HCT116 (cell line): ENCODE measurements at regions not wholly inside any gene's neighbourhood (a gene's known extent, or its start where the extent isn't known, plus 50 kb on each side); places are given as distances from the start of the nearest gene placed in this dataset.

Source experiments
- ATAC-seq: fragments of 200-7000 bp; cut with Tn5 transposase; 2 replicates; pipeline ENCODE4 v1.9.1; 2020; ENCODE audit warnings: mild to moderate bottlenecking, moderate library complexity
- BruUV-seq: library from RNA; stranded (reverse); fragments of 400-500 nt; replicated peaks from 2 replicates; lab custom pipeline; 2021; lab: Mats Ljungman, UMichigan
- CTCF ChIA-PET: fragments of 300-600 bp; sonication (Branson Sonifier 250); formaldehyde crosslinking; loops from one replicate; lab custom pipeline; 2021; ENCODE audit warnings: antibody characterized with exemption; lab: Charles Lee
- POLR2A ChIA-PET: fragments of 300-600, 350-600 bp; sonication (Branson Sonifier 250); formaldehyde crosslinking; loops from one replicate; lab custom pipeline; 2021; ENCODE audit warnings: antibody characterized with exemption; lab: Charles Lee
- RAD21 ChIA-PET, 2 experiments: fragments of 300-600 bp; sonication (Branson Sonifier 250); formaldehyde crosslinking; loops; one replicate each; lab custom pipeline; 2023; ENCODE audit warnings: low total read pairs in 2 of 2; ENCODE audit not compliant: uncharacterized antibody in 2 of 2, unreplicated experiment in 2 of 2, low non-redundant PET in 1 of 2; lab: Charles Lee
- DNase-seq: peaks from one replicate; pipeline ENCODE4 v3.0.0-alpha.2; 2010; ENCODE audit warnings: low read depth, low spot score
- H2AFZ ChIP-seq: fragments of 200-600 bp; shearing (Covaris generic), sonication (generic); 2 replicates; pipeline ENCODE4 v1.6.1; 2017; ENCODE audit warnings: low read depth, mixed run types, mixed read lengths, antibody characterized with exemption, low read length; ENCODE audit not compliant: poor library complexity, severe bottlenecking
- H3K27ac ChIP-seq: 2 replicates; pipeline ENCODE4 v1.5.1; 2012; ENCODE audit warnings: low read depth, low read length
- H3K27me3 ChIP-seq: fragments of 200-600 bp; sonication (generic); 2 replicates; pipeline ENCODE4 v1.6.1; 2016; ENCODE audit warnings: mixed run types, low read length, mixed read lengths; ENCODE audit not compliant: insufficient read depth
- H3K36me3 ChIP-seq, 2 experiments: fragments of 200-500 bp in 1 of 2; fragments of 200-600 bp in 1 of 2; sonication (Bioruptor generic) in 1 of 2; sonication (generic) in 1 of 2; 2 replicates each; pipeline versions ENCODE4 v1.5.1 to v1.6.1; 2014 to 2016; ENCODE audit warnings: low read length in 2 of 2, inconsistent platforms in 1 of 2, mixed read lengths in 1 of 2, mixed run types in 1 of 2; ENCODE audit not compliant: insufficient read depth in 2 of 2, control insufficient read depth in 1 of 2
- H3K4me1 ChIP-seq, 2 experiments: fragments of 200-600 bp in 1 of 2; sonication (generic) in 1 of 2; 2 replicates each; pipeline versions ENCODE4 v1.5.1 to v1.6.1; 2012 to 2017; ENCODE audit warnings: low read length in 2 of 2, inconsistent platforms in 1 of 2, mild to moderate bottlenecking in 1 of 2, mixed read lengths in 1 of 2, mixed run types in 1 of 2, moderate library complexity in 1 of 2; ENCODE audit not compliant: insufficient read depth in 2 of 2, control insufficient read depth in 1 of 2
- H3K4me2 ChIP-seq: fragments of 200-600 bp; sonication (generic); 2 replicates; pipeline ENCODE4 v1.6.1; 2017; ENCODE audit warnings: mixed run types, low read length, mixed read lengths
- H3K4me3 ChIP-seq, 2 experiments: fragments of 200-600 bp in 1 of 2; sonication (generic) in 1 of 2; replicated peaks in 1 of 2; 2 replicates each; pipeline ENCODE4 v1.5.1; 2011 to 2016; ENCODE audit warnings: low read length in 2 of 2, control low read depth in 1 of 2, low read depth in 1 of 2, mild to moderate bottlenecking in 1 of 2, mixed read lengths in 1 of 2, mixed run types in 1 of 2
- H3K79me2 ChIP-seq: fragments of 200-600 bp; sonication (generic); 2 replicates; pipeline ENCODE4 v1.6.1; 2017; ENCODE audit warnings: mild to moderate bottlenecking, mixed run types, low read length, moderate library complexity, mixed read lengths; ENCODE audit not compliant: insufficient read depth
- H3K9ac ChIP-seq: fragments of 200-600 bp; sonication (generic); 2 replicates; pipeline ENCODE4 v1.6.1; 2016; ENCODE audit warnings: low read length, mixed read lengths
- H3K9me2 ChIP-seq: fragments of 200-600 bp; sonication (generic), shearing (Covaris generic); 2 replicates; pipeline ENCODE4 v1.6.1; 2017; ENCODE audit warnings: mixed run types, mild to moderate bottlenecking, moderate library complexity; ENCODE audit not compliant: insufficient read depth
- H3K9me3 ChIP-seq, 2 experiments: fragments of 200-500 bp in 1 of 2; fragments of 200-600 bp in 1 of 2; sonication (Bioruptor generic) in 1 of 2; sonication (generic) in 1 of 2; 2 replicates each; pipeline ENCODE4 v1.6.1; 2014 to 2017; ENCODE audit warnings: low read length in 2 of 2, mixed read lengths in 2 of 2, inconsistent platforms in 1 of 2, low read depth in 1 of 2, mild to moderate bottlenecking in 1 of 2, mixed run types in 1 of 2, moderate library complexity in 1 of 2; ENCODE audit not compliant: control insufficient read depth in 1 of 2, insufficient read depth in 1 of 2
- H4K20me1 ChIP-seq: fragments of 200-600 bp; sonication (generic), shearing (Covaris generic); 2 replicates; pipeline ENCODE4 v1.6.1; 2017; ENCODE audit warnings: mixed run types, mild to moderate bottlenecking, moderate library complexity; ENCODE audit not compliant: insufficient read depth
- CEBPB ChIP-seq: IDR thresholded peaks from 2 replicates; pipeline ENCODE4 v1.6.1; 2012; ENCODE audit warnings: low read depth
- EGR1 ChIP-seq: IDR thresholded peaks from 2 replicates; pipeline ENCODE4 v1.6.1; 2012; ENCODE audit warnings: low read depth
- ELF1 ChIP-seq: IDR thresholded peaks from 2 replicates; pipeline ENCODE4 v1.6.1; 2012; ENCODE audit warnings: low read depth, borderline replicate concordance
- EZH2 ChIP-seq: fragments of 200-600 bp; sonication (generic); IDR thresholded peaks from 2 replicates; pipeline ENCODE4 v1.6.1; 2017; ENCODE audit warnings: antibody characterized with exemption, mixed run types
- EZH2phosphoT487 ChIP-seq: fragments of 200-600 bp; IDR thresholded peaks from 2 replicates; pipeline ENCODE4 v1.6.1; 2018; ENCODE audit warnings: antibody characterized with exemption, borderline replicate concordance
- FOSL1 ChIP-seq: IDR thresholded peaks from 2 replicates; pipeline ENCODE4 v1.6.1; 2012; ENCODE audit warnings: low read depth
- POLR2A ChIP-seq: IDR thresholded peaks from 2 replicates; pipeline ENCODE4 v1.7.0; 2011; ENCODE audit warnings: borderline replicate concordance; ENCODE audit not compliant: insufficient read depth, insufficient read length; ENCODE audit errors: extremely low read depth
- POLR2AphosphoS5 ChIP-seq: IDR thresholded peaks from 2 replicates; pipeline ENCODE4 v1.6.1; 2011; ENCODE audit warnings: mild to moderate bottlenecking, low read depth, low read length, moderate library complexity
- REST ChIP-seq: IDR thresholded peaks from 2 replicates; pipeline ENCODE4 v1.6.1; 2012; ENCODE audit warnings: low read depth
- SIN3A ChIP-seq: IDR thresholded peaks from 2 replicates; pipeline ENCODE4 v1.6.1; 2012; ENCODE audit warnings: low read depth
- SP1 ChIP-seq: IDR thresholded peaks from 2 replicates; pipeline ENCODE4 v1.6.1; 2012; ENCODE audit warnings: low read depth
- SRF ChIP-seq: IDR thresholded peaks from 2 replicates; pipeline ENCODE4 v1.6.1; 2012; ENCODE audit warnings: low read depth
- TCF7L2 ChIP-seq: IDR thresholded peaks from 2 replicates; pipeline ENCODE4 v1.7.0; 2011; ENCODE audit warnings: borderline replicate concordance, inconsistent platforms; ENCODE audit not compliant: insufficient read depth, insufficient read length; ENCODE audit errors: extremely low read depth
- YY1 ChIP-seq: IDR thresholded peaks from 2 replicates; pipeline ENCODE4 v1.6.1; 2011; ENCODE audit warnings: low read length, low read depth, moderate library complexity, mild to moderate bottlenecking; ENCODE audit not compliant: insufficient replicate concordance; ENCODE audit errors: extremely low read depth
- ZBTB33 ChIP-seq: IDR thresholded peaks from 2 replicates; pipeline ENCODE4 v1.6.1; 2011; ENCODE audit warnings: mild to moderate bottlenecking, low read length, moderate library complexity; ENCODE audit not compliant: insufficient replicate concordance; ENCODE audit errors: extremely low read depth
- ZFX ChIP-seq: fragments of 450-650 bp; IDR thresholded peaks from 2 replicates; pipeline ENCODE4 v1.6.1; 2017
- intact Hi-C: fragments of 100-400 bp; cut with micrococcal nuclease; formaldehyde crosslinking; loops from 2 replicates; pipeline ENCODE4 v1.10.0; 2022

GRCh38 chr1:36656838-36657237 is 174.1 kb upstream of the CSF3R start:
- Histone ChIP-seq H2AFZ (no peak overlapping the region), H3K9me3 (no peaks in the 10 kb centered on the region), H3K27me3 (peaks cover 52% of the 10 kb centered on the region), H3K4me2 (no peak overlapping the region), H3K4me3 (no peak overlapping the region), H4K20me1 (no peaks in the 10 kb centered on the region), H3K9me2 (no peaks in the 10 kb centered on the region), H3K9ac (no peak overlapping the region), H3K27ac (no peak overlapping the region), H3K79me2 (no peaks in the 10 kb centered on the region), H3K36me3 (no peaks in the 10 kb centered on the region), H3K4me1 (no peaks in the 10 kb centered on the region)
- CTCF ChIA-PET: no interaction called here
- RAD21 ChIA-PET: no interaction called here
- no TSS peak for BruUV-seq
- DNase-seq: no peak
- no peak for ATAC-seq
- POLR2A ChIA-PET: no interaction called here
- intact Hi-C loops: no loop called here
- no peak for TF ChIP-seq POLR2A
- no peak for TF ChIP-seq EGR1
- TF ChIP-seq TCF7L2: no peak
- no peak for TF ChIP-seq SIN3A
- no peak for TF ChIP-seq SRF
- no peak for TF ChIP-seq CEBPB
- no peak for TF ChIP-seq EZH2phosphoT487
- TF ChIP-seq EZH2: no peak
- no peak for TF ChIP-seq SP1
- TF ChIP-seq ELF1: no peak
- no peak for TF ChIP-seq FOSL1
- no peak for TF ChIP-seq POLR2AphosphoS5
- TF ChIP-seq ZFX: no peak

- H3K9me2 ChIP-seq: no peaks in the 10 kb centered on the region
- ATAC-seq: no peak
- POLR2A ChIA-PET: no interaction called here
- RAD21 ChIA-PET: no interaction called here
- CTCF ChIA-PET: no interaction called here
- H3K4me1 ChIP-seq: no peaks in the 10 kb centered on the region
- no peaks in the 10 kb centered on the region for H4K20me1 ChIP-seq
- TF ChIP-seq ELF1: no peak
- TF ChIP-seq POLR2AphosphoS5: no peak
- no peak for TF ChIP-seq CEBPB
- TF ChIP-seq YY1: no peak
- no peak for TF ChIP-seq EZH2phosphoT487
- no peak for TF ChIP-seq FOSL1
- no peak for TF ChIP-seq REST
- TF ChIP-seq ZBTB33: no peak
- TF ChIP-seq, all 23 proteins: peak for 0
- H3K27me3 ChIP-seq: peaks cover 49% of the 10 kb centered on the region
- no peak overlapping the region for H3K4me2 ChIP-seq
- no peaks in the 10 kb centered on the region for H3K79me2 ChIP-seq
- intact Hi-C loops: no loop called here
- BruUV-seq: no TSS peak
- H3K27ac ChIP-seq: no peak overlapping the region
- H2AFZ ChIP-seq: no peak overlapping the region
- no peaks in the 10 kb centered on the region for H3K36me3 ChIP-seq
- H3K9me3 ChIP-seq: no peaks in the 10 kb centered on the region
- DNase-seq: no peak
- H3K4me3 ChIP-seq: no peak overlapping the region
- no peak overlapping the region for H3K9ac ChIP-seq
These were observed 173.6 kb upstream of the CSF3R start for GRCh38 chr1:36656271-36656670.
